ENCODE measurements at regions not wholly inside any gene's neighbourhood (a gene's known extent, or its start where the extent isn't known, plus 50 kb on each side); places are given as distances from the start of the nearest gene placed in this dataset.

- DNase-seq (ENCODE audit: low read depth), result no peak
- TF ChIP-seq CTCF (IDR thresholded peaks at IDR 0.05; ENCODE audit: insufficient read depth, low read depth, low read length, missing control alignments), result no peak
These were observed 134.7 kb upstream of the VEPH1 start for GRCh38 chr3:157637866-157638265.

DNA sequence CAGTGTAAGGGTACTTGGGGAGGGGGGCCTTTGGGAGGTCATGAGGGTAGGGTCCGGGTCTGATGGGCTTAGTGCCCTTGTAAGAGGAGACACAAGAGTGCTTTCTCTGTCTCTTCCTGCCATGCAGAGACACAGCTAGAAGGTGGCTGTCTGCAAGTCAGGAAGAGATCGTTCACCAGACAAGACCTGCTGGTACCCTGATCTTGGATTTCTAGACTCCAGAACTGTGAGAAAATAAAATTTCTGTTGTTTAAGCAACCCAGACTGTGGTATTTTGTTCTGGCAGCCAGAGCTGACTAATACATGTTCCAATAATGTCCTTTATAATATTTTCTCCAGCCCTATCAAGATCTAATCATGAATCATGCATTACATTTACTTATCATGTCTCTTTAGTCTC is 130.0 kb upstream of the VEPH1 start:
- TF ChIP-seq CTCF (IDR thresholded peaks at IDR 0.05; ENCODE audit: insufficient read depth, low read depth, low read length, missing control alignments), result no peak
- no peak overlapping the region for H3K4me3 ChIP-seq (ENCODE audit: low read length)
- DNase-seq (ENCODE audit: low read depth), result no peak

More at GRCh38 chr3:157637866-157638265, 134.7 kb upstream of the VEPH1 start:
- no peak overlapping the region for H3K4me3 ChIP-seq (ENCODE audit: low read length)

DNA sequence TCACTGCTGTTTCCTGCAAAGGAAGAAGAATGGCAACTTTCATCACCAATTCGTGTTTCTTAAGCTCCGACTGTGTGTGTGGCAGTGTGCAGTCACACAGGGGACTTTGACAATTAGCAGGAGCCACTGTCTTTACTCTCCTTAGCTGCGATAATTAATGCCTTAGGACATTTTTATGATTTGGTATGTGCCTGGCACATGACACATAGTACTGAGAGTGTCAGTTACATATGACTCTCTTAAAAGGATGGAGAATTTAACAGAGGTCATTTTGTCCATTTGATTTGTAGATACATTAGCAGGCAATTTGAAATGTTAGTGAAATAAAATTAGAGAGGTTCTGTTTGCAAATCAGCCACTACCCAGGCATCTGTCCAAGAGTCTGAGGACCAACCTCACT is 128.9 kb upstream of the VEPH1 start:
- no peak overlapping the region for H3K4me3 ChIP-seq (ENCODE audit: low read length)
- DNase-seq (ENCODE audit: low read depth), result no peak
- TF ChIP-seq CTCF (IDR thresholded peaks at IDR 0.05; ENCODE audit: insufficient read depth, low read depth, low read length, missing control alignments), result no peak

DNA sequence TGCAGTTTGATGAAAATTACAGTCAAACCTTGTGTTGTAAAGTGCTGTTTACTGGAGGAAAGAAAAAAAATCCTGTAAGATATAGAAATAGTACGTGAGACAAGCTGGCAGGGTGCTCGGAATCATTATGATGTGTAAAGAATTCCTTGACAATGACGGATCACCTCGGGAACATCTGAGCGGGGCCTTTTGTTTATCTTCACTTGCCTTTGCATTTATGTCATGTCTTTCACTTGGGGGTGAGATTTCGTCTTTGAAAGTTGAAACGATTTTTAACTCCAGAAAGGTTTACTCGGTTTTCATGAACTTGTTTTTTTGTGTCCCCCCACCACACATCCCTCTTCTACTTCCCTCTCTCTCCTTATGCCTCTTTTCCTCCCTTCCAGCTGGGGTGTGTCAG is 128.3 kb upstream of the VEPH1 start:
- H3K4me3 ChIP-seq (ENCODE audit: low read length), result no peak overlapping the region
- peak; percentile 49 for DNase-seq (ENCODE audit: low read depth)
- TF ChIP-seq CTCF (IDR thresholded peaks at IDR 0.05; ENCODE audit: insufficient read depth, low read depth, low read length, missing control alignments), result no peak

DNA sequence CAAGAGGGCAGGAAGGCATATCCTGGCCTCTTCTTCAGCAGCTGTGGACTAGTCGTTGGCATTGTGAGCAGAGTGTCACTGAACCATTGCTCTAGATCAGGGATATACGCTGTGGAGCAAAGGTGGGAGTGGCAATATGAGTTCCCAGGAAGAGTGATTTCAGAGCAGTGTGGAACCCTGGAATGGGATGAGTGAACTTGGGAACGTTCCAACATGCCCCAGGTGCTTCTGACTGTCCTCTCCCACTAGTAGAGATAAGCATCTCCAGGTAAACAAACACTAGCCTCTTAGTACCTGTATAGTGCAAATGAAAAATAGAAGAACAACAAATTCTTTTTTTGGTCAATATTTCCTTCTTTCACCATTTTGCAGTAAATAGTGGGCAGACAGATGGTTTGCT is 123.6 kb upstream of the VEPH1 start:
- DNase-seq (ENCODE audit: low read depth), result peak; percentile 26
- no peak for TF ChIP-seq CTCF (IDR thresholded peaks at IDR 0.05; ENCODE audit: insufficient read depth, low read depth, low read length, missing control alignments)
- H3K4me3 ChIP-seq (ENCODE audit: low read length), result no peak overlapping the region

- H3K4me3 ChIP-seq (ENCODE audit: low read length), result no peak overlapping the region
- no peak for DNase-seq (ENCODE audit: low read depth)
- no peak for TF ChIP-seq CTCF (IDR thresholded peaks at IDR 0.05; ENCODE audit: insufficient read depth, low read depth, low read length, missing control alignments)
These were observed 121.6 kb upstream of the VEPH1 start for GRCh38 chr3:157624801-157625200.

DNA sequence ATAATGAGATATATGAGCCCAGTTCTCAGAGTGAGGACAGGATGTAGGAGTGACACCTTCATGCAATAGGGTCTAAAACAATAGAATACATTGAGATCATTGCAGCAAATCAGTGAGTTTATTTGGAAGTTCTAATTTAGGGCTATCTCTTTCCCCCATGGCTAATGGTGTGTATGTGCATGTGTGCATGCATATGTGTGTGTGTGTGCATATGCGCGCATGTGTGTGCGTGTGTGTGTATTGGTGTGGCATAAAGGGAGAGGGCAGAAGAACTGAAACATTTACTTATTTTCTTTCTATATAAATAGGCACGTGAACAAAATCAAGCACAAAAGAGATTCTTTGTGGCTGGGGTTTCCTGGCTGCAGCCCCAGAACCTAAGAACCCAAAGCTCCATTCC is 115.7 kb upstream of the VEPH1 start:
- H3K4me3 ChIP-seq (ENCODE audit: low read length), result no peak overlapping the region
- no peak for TF ChIP-seq CTCF (IDR thresholded peaks at IDR 0.05; ENCODE audit: insufficient read depth, low read depth, low read length, missing control alignments)
- DNase-seq (ENCODE audit: low read depth), result no peak

Data from epithelial cell of esophagus (primary cell).